Neural progenitor cell (in vitro differentiated cells): ENCODE measurements at regions not wholly inside any gene's neighbourhood (a gene's known extent, or its start where the extent isn't known, plus 50 kb on each side); places are given as distances from the start of the nearest gene placed in this dataset.

Source experiments
- DNase-seq: peaks from one replicate; pipeline ENCODE4 v3.0.0-alpha.2; 2016; ENCODE audit warnings: low spot score
- H2AFZ ChIP-seq: fragments of 200-600 bp; sonication (generic); replicated peaks from 2 replicates; pipeline ENCODE4 v1.6.1; 2016; ENCODE audit warnings: antibody characterized with exemption
- H3F3A ChIP-seq: fragments of 200-600 bp; sonication (generic); 2 replicates; pipeline ENCODE4 v1.6.1; 2016; ENCODE audit warnings: antibody characterized with exemption, low read depth
- H3K27ac ChIP-seq: fragments of 200-600 bp; sonication (generic); 2 replicates; pipeline ENCODE4 v1.5.1; 2016; ENCODE audit warnings: mild to moderate bottlenecking
- H3K27me3 ChIP-seq: fragments of 200-600 bp; sonication (generic); 2 replicates; pipeline ENCODE4 v1.6.1; 2016; ENCODE audit warnings: mild to moderate bottlenecking, moderate library complexity
- H3K36me3 ChIP-seq: fragments of 200-600 bp; sonication (generic); 2 replicates; pipeline ENCODE4 v1.5.1; 2016
- H3K4me1 ChIP-seq: fragments of 200-600 bp; sonication (generic); 2 replicates; pipeline ENCODE4 v1.6.1; 2016; ENCODE audit warnings: mixed run types
- H3K4me2 ChIP-seq: fragments of 200-600 bp; sonication (generic); 2 replicates; pipeline ENCODE4 v1.6.1; 2016
- H3K4me3 ChIP-seq: fragments of 200-600 bp; sonication (generic); 2 replicates; pipeline ENCODE4 v1.5.1; 2016
- H3K79me2 ChIP-seq: fragments of 200-600 bp; sonication (generic); 2 replicates; pipeline ENCODE4 v1.6.1; 2016; ENCODE audit warnings: low read depth
- H3K9ac ChIP-seq: fragments of 200-600 bp; sonication (generic); 2 replicates; pipeline ENCODE4 v1.6.1; 2016
- H3K9me3 ChIP-seq: fragments of 200-600 bp; sonication (generic); 2 replicates; pipeline ENCODE4 v1.5.1; 2016; ENCODE audit warnings: low read depth
- H4K20me1 ChIP-seq: fragments of 200-600 bp; sonication (generic); 2 replicates; pipeline ENCODE4 v1.6.1; 2016; ENCODE audit warnings: low read depth
- H3K27ac Mint-ChIP-seq: 3 replicates; pipeline ENCODE4 v1.8.0; 2021; ENCODE audit warnings: mixed read lengths
- H3K27me3 Mint-ChIP-seq: 2 replicates; pipeline ENCODE4 v1.8.0; 2022; ENCODE audit warnings: low read depth, mild to moderate bottlenecking, inconsistent platforms, moderate library complexity, mixed read lengths; ENCODE audit not compliant: insufficient read depth
- H3K36me3 Mint-ChIP-seq: 3 replicates; pipeline ENCODE4 v1.8.0; 2021; ENCODE audit warnings: mixed read lengths
- H3K4me1 Mint-ChIP-seq: 3 replicates; pipeline ENCODE4 v1.8.0; 2021; ENCODE audit warnings: mixed read lengths
- H3K4me3 Mint-ChIP-seq: 3 replicates; pipeline ENCODE4 v1.8.0; 2021; ENCODE audit warnings: mild to moderate bottlenecking, moderate library complexity, mixed read lengths
- H3K9me3 Mint-ChIP-seq: 3 replicates; pipeline ENCODE4 v1.8.0; 2020; ENCODE audit warnings: mixed read lengths
- CTCF ChIP-seq: fragments of 200-600 bp; sonication (generic); IDR thresholded peaks from 2 replicates; pipeline ENCODE4 v1.5.1; 2017; ENCODE audit warnings: antibody characterized with exemption, mild to moderate bottlenecking
- EZH2 ChIP-seq: fragments of 200-600 bp; sonication (generic); IDR thresholded peaks from 2 replicates; pipeline ENCODE4 v1.6.1; 2017; ENCODE audit warnings: antibody characterized with exemption, mild to moderate bottlenecking, moderate library complexity
- EZH2phosphoT487 ChIP-seq: fragments of 200-600 bp; sonication (generic); IDR thresholded peaks from 2 replicates; pipeline ENCODE4 v1.6.1; 2017; ENCODE audit warnings: antibody characterized with exemption

- no peak overlapping the region for H3K27ac Mint-ChIP-seq
- Histone ChIP-seq H3K9ac (no peak overlapping the region), H2AFZ (no peak overlapping the region), H3K27me3 (no peaks in the 10 kb centered on the region), H3F3A (no peaks in the 10 kb centered on the region), H3K4me1 (no peaks in the 10 kb centered on the region), H3K4me2 (no peak overlapping the region), H3K36me3 (no peaks in the 10 kb centered on the region), H3K9me3 (peaks cover 2% of the 10 kb centered on the region), H3K79me2 (no peaks in the 10 kb centered on the region), H3K27ac (no peak overlapping the region), H4K20me1 (no peaks in the 10 kb centered on the region), H3K4me3 (no peak overlapping the region)
- no peaks in the 10 kb centered on the region for H3K27me3 Mint-ChIP-seq
- H3K36me3 Mint-ChIP-seq = no peaks in the 10 kb centered on the region
- no peaks in the 10 kb centered on the region for H3K4me1 Mint-ChIP-seq
- no peak for DNase-seq
- H3K9me3 Mint-ChIP-seq = peaks cover 2% of the 10 kb centered on the region
- no peak overlapping the region for H3K4me3 Mint-ChIP-seq
- TF ChIP-seq EZH2 = no peak
- TF ChIP-seq CTCF = no peak
- no peak for TF ChIP-seq EZH2phosphoT487
Observed at GRCh38 chrX:51395480-51395809, 62.8 kb downstream of the NUDT10 start.
